Fibroblast of lung (primary cell): ENCODE measurements at regions not wholly inside any gene's neighbourhood (a gene's known extent, or its start where the extent isn't known, plus 50 kb on each side); places are given as distances from the start of the nearest gene placed in this dataset.

ENCODE experiments used
- DNase-seq, 2 donors: peaks; one replicate each; pipeline versions ENCODE4 v3.0.0 to v3.0.0-alpha.2; 2010; ENCODE audit warnings: low read depth in 2 of 2
- H2AFZ ChIP-seq: 2 replicates; pipeline ENCODE4 v1.5.1; 2012; ENCODE audit warnings: low read length, control low read depth, inconsistent platforms
- H3K27ac ChIP-seq: 2 replicates; pipeline ENCODE4 v1.5.1; 2011; ENCODE audit warnings: low read length, control low read depth; ENCODE audit not compliant: insufficient read depth
- H3K27me3 ChIP-seq: 2 replicates; pipeline ENCODE4 v1.5.1; 2011; ENCODE audit warnings: mild to moderate bottlenecking, low read length; ENCODE audit not compliant: control insufficient read depth, insufficient read depth
- H3K36me3 ChIP-seq: 2 replicates; pipeline ENCODE4 v1.5.1; 2011; ENCODE audit warnings: low read length; ENCODE audit not compliant: control insufficient read depth, insufficient read depth
- H3K4me1 ChIP-seq: 2 replicates; pipeline ENCODE4 v1.5.1; 2011; ENCODE audit warnings: low read length; ENCODE audit not compliant: control insufficient read depth, insufficient read depth; ENCODE audit errors: extremely low read depth
- H3K4me2 ChIP-seq: 2 replicates; pipeline ENCODE4 v1.5.1; 2011; ENCODE audit warnings: low read length, control low read depth; ENCODE audit not compliant: insufficient read depth; ENCODE audit errors: extremely low read depth
- H3K4me3 ChIP-seq, 4 experiments: fragments of 200-600 bp in 1 of 4; sonication (generic) in 1 of 4; replicated peaks in 1 of 4; 2 replicates each; pipeline ENCODE4 v1.5.1; 2011 to 2016; ENCODE audit warnings: low read length in 4 of 4, low read depth in 3 of 4, mild to moderate bottlenecking in 3 of 4, control low read depth in 2 of 4, inconsistent platforms in 1 of 4, mixed read lengths in 1 of 4; ENCODE audit not compliant: insufficient read depth in 1 of 4; ENCODE audit errors: control extremely low read depth in 1 of 4
- H3K79me2 ChIP-seq: 2 replicates; pipeline ENCODE4 v1.5.1; 2012; ENCODE audit warnings: mild to moderate bottlenecking, low read length, inconsistent platforms; ENCODE audit not compliant: control insufficient read depth, insufficient read depth
- H3K9ac ChIP-seq: 2 replicates; pipeline ENCODE4 v1.5.1; 2011; ENCODE audit warnings: mild to moderate bottlenecking, low read length, control low read depth; ENCODE audit not compliant: insufficient read depth
- H3K9me3 ChIP-seq: 2 replicates; pipeline ENCODE4 v1.5.1; 2012; ENCODE audit warnings: low read depth, low read length; ENCODE audit not compliant: control insufficient read depth, insufficient read depth
- H4K20me1 ChIP-seq: 2 replicates; pipeline ENCODE4 v1.5.1; 2011; ENCODE audit warnings: low read length; ENCODE audit not compliant: control insufficient read depth, insufficient read depth; ENCODE audit errors: extremely low read depth
- EZH2 ChIP-seq: IDR thresholded peaks from 2 replicates; pipeline ENCODE4 v1.5.1; 2012; ENCODE audit warnings: low read length, control low read depth, mild to moderate bottlenecking; ENCODE audit errors: missing control alignments
- TF ChIP-seq, protein P1 (sequence below), 2 donors: IDR thresholded peaks in 1 of 2; conservative IDR thresholded peaks in 1 of 2; 1 replicate in 1 of 2; 2 replicates in 1 of 2; pipeline ENCODE4 v1.5.1; 2011 to 2012; ENCODE audit warnings: low read length in 2 of 2, control low read depth in 1 of 2, inconsistent platforms in 1 of 2, low read depth in 1 of 2, mild to moderate bottlenecking in 1 of 2

DNA sequence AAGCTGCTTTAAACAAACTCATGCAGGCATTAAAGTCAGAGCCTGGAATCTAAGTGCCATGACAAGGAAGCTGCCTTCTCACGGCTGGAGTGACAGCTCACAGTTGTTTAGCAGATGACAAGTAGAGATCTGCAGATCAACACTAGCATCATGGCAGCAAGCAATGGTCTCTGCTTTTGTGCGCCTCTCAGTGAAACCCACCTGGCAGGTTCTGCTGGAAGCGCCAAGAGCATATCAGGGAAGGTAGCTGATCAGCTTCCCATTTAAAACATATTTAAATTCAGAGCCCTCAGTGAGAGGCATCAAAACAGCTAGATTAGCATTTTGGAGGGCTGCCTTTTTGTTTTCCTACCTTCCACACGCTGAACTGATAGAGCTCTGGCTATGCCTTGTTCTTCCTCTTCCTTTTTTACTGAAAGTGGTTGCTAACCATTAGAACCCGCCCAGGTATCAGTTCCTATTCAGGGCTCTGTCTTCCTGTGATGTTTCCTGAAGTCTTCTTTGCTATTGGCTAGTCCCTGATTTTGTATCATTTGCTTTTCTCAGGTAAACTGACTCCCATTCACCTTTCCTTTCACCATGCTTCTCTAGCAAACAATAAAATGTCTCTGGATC is 70.8 kb downstream of the TMEM200C start:
- no peaks in the 10 kb centered on the region for H3K27me3 ChIP-seq
- no peaks in the 10 kb centered on the region for H3K79me2 ChIP-seq
- no peak overlapping the region for H3K9ac ChIP-seq
- no peaks in the 10 kb centered on the region for H3K9me3 ChIP-seq
- H2AFZ ChIP-seq: no peak overlapping the region
- no peak overlapping the region for H3K4me2 ChIP-seq
- H4K20me1 ChIP-seq: no peaks in the 10 kb centered on the region
- H3K27ac ChIP-seq: no peak overlapping the region
- no peak for DNase-seq
- no peak for TF ChIP-seq EZH2
- TF ChIP-seq, protein P1, sequence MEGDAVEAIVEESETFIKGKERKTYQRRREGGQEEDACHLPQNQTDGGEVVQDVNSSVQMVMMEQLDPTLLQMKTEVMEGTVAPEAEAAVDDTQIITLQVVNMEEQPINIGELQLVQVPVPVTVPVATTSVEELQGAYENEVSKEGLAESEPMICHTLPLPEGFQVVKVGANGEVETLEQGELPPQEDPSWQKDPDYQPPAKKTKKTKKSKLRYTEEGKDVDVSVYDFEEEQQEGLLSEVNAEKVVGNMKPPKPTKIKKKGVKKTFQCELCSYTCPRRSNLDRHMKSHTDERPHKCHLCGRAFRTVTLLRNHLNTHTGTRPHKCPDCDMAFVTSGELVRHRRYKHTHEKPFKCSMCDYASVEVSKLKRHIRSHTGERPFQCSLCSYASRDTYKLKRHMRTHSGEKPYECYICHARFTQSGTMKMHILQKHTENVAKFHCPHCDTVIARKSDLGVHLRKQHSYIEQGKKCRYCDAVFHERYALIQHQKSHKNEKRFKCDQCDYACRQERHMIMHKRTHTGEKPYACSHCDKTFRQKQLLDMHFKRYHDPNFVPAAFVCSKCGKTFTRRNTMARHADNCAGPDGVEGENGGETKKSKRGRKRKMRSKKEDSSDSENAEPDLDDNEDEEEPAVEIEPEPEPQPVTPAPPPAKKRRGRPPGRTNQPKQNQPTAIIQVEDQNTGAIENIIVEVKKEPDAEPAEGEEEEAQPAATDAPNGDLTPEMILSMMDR (conservative IDR thresholded peaks at IDR 0.05 in 1 of 2, IDR thresholded peaks at IDR 0.05 in 1 of 2; ENCODE audit: low read depth in 1 of 2, low read length in 2 of 2): no peak
- H3K4me1 ChIP-seq: no peaks in the 10 kb centered on the region
- no peaks in the 10 kb centered on the region for H3K36me3 ChIP-seq
- no peak overlapping the region for H3K4me3 ChIP-seq

DNA sequence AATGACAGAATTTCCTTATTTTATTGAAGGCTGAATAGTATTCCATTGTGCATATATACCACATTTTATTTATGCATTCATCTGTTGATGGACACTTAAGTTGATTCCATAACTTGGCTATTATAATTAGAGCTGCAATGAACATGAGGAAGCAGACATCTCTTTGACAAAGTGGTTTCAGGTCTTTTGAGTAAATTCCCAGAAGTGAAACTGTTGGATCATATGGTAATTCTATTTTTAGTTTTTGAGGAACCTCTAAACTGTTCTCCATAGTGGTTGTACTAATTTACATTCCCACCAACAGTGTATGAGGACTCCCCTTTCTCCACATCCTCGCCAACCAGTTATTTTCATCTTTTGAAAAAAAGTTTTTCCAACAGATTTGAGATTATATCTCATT is 77.5 kb downstream of the TMEM200C start:
- Histone ChIP-seq H3K36me3 (no peaks in the 10 kb centered on the region), H3K4me3 (no peak overlapping the region), H3K27ac (no peak overlapping the region), H3K9me3 (no peaks in the 10 kb centered on the region), H2AFZ (no peak overlapping the region), H3K27me3 (no peaks in the 10 kb centered on the region), H3K4me1 (no peaks in the 10 kb centered on the region), H3K4me2 (no peak overlapping the region), H4K20me1 (no peaks in the 10 kb centered on the region), H3K9ac (no peak overlapping the region), H3K79me2 (no peaks in the 10 kb centered on the region)
- no peak for TF ChIP-seq EZH2
- TF ChIP-seq, protein P1 (conservative IDR thresholded peaks at IDR 0.05 in 1 of 2, IDR thresholded peaks at IDR 0.05 in 1 of 2; ENCODE audit: low read depth in 1 of 2, low read length in 2 of 2): no peak
- no peak for DNase-seq

DNA sequence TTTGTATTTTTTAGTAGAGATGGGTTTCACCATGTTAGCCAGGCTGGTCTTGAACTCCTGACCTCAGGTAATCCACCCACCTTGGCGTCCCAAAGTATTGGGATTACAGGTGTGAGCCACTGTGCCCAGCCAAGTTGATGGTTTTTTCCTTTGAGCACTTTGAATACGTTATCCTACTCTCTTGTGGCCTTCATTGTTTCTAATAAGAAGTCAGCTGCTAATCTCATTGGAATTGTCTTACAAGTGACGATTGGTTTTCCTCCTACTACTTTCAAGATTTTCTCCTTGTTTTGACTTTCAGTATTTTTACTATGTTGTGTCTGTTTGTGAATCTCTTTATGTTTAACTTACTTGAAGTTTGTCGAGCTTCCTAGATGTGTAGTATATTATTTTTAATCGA is 88.5 kb downstream of the TMEM200C start:
- H3K4me3 ChIP-seq: no peak overlapping the region
- no peaks in the 10 kb centered on the region for H3K9me3 ChIP-seq

More for the DNA sequence above, 88.5 kb downstream of the TMEM200C start:
- Histone ChIP-seq H3K36me3 (no peaks in the 10 kb centered on the region), H3K9ac (no peak overlapping the region), H3K79me2 (no peaks in the 10 kb centered on the region), H2AFZ (no peak overlapping the region), H3K27ac (no peak overlapping the region), H4K20me1 (no peaks in the 10 kb centered on the region), H3K4me1 (no peaks in the 10 kb centered on the region), H3K4me2 (no peak overlapping the region), H3K27me3 (no peaks in the 10 kb centered on the region)
- TF ChIP-seq EZH2: no peak
- TF ChIP-seq, protein P1 (conservative IDR thresholded peaks at IDR 0.05 in 1 of 2, IDR thresholded peaks at IDR 0.05 in 1 of 2; ENCODE audit: low read depth in 1 of 2, low read length in 2 of 2): no peak
- no peak for DNase-seq
